Liver (tissue), 8 donors: ENCODE measurements at regions not wholly inside any gene's neighbourhood (a gene's known extent, or its start where the extent isn't known, plus 50 kb on each side); places are given as distances from the start of the nearest gene placed in this dataset.

Experiments
- DNase-seq: peaks from one replicate; pipeline ENCODE4 v3.0.0-alpha.2; 2017; ENCODE audit warnings: low spot score
- H3K27ac ChIP-seq, 2 donors: one replicate each; pipeline ENCODE4 v1.7.0; 2013; ENCODE audit warnings: inconsistent platforms in 2 of 2, low read length in 2 of 2, control low read depth in 1 of 2, low read depth in 1 of 2, mild to moderate bottlenecking in 1 of 2
- H3K27me3 ChIP-seq, 4 donors: one replicate each; pipeline versions ENCODE4 v1.6.1 to v1.7.0; 2013; ENCODE audit warnings: low read length in 3 of 4, inconsistent platforms in 1 of 4, mild to moderate bottlenecking in 1 of 4, moderate library complexity in 1 of 4; ENCODE audit not compliant: control insufficient read depth in 4 of 4, insufficient read depth in 4 of 4
- H3K36me3 ChIP-seq, 4 donors: one replicate each; pipeline versions ENCODE4 v1.6.1 to v1.7.0; 2013; ENCODE audit warnings: low read length in 3 of 4, mild to moderate bottlenecking in 3 of 4, low read depth in 1 of 4, moderate library complexity in 1 of 4; ENCODE audit not compliant: control insufficient read depth in 4 of 4, insufficient read depth in 3 of 4
- H3K4me1 ChIP-seq, 4 donors: one replicate each; pipeline versions ENCODE4 v1.6.1 to v1.7.0; 2013; ENCODE audit warnings: low read length in 3 of 4, mild to moderate bottlenecking in 3 of 4, moderate library complexity in 1 of 4; ENCODE audit not compliant: control insufficient read depth in 4 of 4, insufficient read depth in 4 of 4
- H3K4me3 ChIP-seq, 3 donors: one replicate each; pipeline versions ENCODE4 v1.6.1 to v1.7.0; 2013; ENCODE audit warnings: low read length in 3 of 3, control low read depth in 1 of 3, low read depth in 1 of 3, mild to moderate bottlenecking in 1 of 3
- H3K9ac ChIP-seq, 2 donors: one replicate each; pipeline ENCODE4 v1.7.0; 2013; ENCODE audit warnings: low read length in 2 of 2, mild to moderate bottlenecking in 2 of 2, moderate library complexity in 2 of 2, control low read depth in 1 of 2, low read depth in 1 of 2
- H3K9me3 ChIP-seq, 4 donors: one replicate each; pipeline versions ENCODE4 v1.6.1 to v1.7.0; 2013; ENCODE audit warnings: low read length in 3 of 4; ENCODE audit not compliant: control insufficient read depth in 4 of 4
- EGR1 ChIP-seq, 2 donors: IDR thresholded peaks; 2 replicates each; pipeline ENCODE4 v1.6.1; 2016 to 2018; ENCODE audit warnings: antibody characterized with exemption in 2 of 2, low read depth in 2 of 2
- FOXA1 ChIP-seq: IDR thresholded peaks from 2 replicates; pipeline ENCODE4 v1.6.1; 2016; ENCODE audit warnings: antibody characterized with exemption
- FOXA2 ChIP-seq: IDR thresholded peaks from 2 replicates; pipeline ENCODE4 v1.6.1; 2016; ENCODE audit warnings: antibody characterized with exemption
- GABPA ChIP-seq, 2 donors: IDR thresholded peaks in 1 of 2; conservative IDR thresholded peaks in 1 of 2; 2 replicates each; pipeline ENCODE4 v1.6.1; 2016; ENCODE audit warnings: antibody characterized with exemption in 2 of 2, mild to moderate bottlenecking in 1 of 2, moderate library complexity in 1 of 2
- HNF4A ChIP-seq, 2 donors: conservative IDR thresholded peaks; 2 replicates each; pipeline ENCODE4 v1.6.1; 2016; ENCODE audit warnings: antibody characterized with exemption in 2 of 2, mild to moderate bottlenecking in 2 of 2
- HNF4G ChIP-seq: IDR thresholded peaks from 2 replicates; pipeline ENCODE4 v1.6.1; 2016; ENCODE audit warnings: antibody characterized with exemption
- JUND ChIP-seq, 2 donors: IDR thresholded peaks; 2 replicates each; pipeline ENCODE4 v1.6.1; 2016; ENCODE audit warnings: antibody characterized with exemption in 2 of 2
- NR2F2 ChIP-seq: IDR thresholded peaks from 2 replicates; pipeline ENCODE4 v1.6.1; 2016; ENCODE audit warnings: antibody characterized with exemption
- RAD21 ChIP-seq, 2 donors: IDR thresholded peaks; 2 replicates each; pipeline ENCODE4 v1.6.1; 2016; ENCODE audit warnings: antibody characterized with exemption in 2 of 2, mild to moderate bottlenecking in 2 of 2
- REST ChIP-seq: IDR thresholded peaks from 2 replicates; pipeline ENCODE4 v1.6.1; 2016; ENCODE audit warnings: antibody characterized with exemption, mild to moderate bottlenecking
- RXRA ChIP-seq, 2 donors: IDR thresholded peaks; 2 replicates each; pipeline ENCODE4 v1.6.1; 2017 to 2018; ENCODE audit warnings: antibody characterized with exemption in 2 of 2, mild to moderate bottlenecking in 1 of 2
- SP1 ChIP-seq: IDR thresholded peaks from 2 replicates; pipeline ENCODE4 v1.6.1; 2018; ENCODE audit warnings: antibody characterized with exemption, mild to moderate bottlenecking
- TAF1 ChIP-seq: conservative IDR thresholded peaks from 2 replicates; pipeline ENCODE4 v1.6.1; 2016; ENCODE audit warnings: antibody characterized with exemption, mild to moderate bottlenecking
- YY1 ChIP-seq: IDR thresholded peaks from 2 replicates; pipeline ENCODE4 v1.6.1; 2016; ENCODE audit warnings: antibody characterized with exemption, mild to moderate bottlenecking
- WGBS: extraction: QIAGEN DNeasy Blood & Tissue Kit; methylation state at CpG from one replicate; pipeline ENCODE4 v1.1.7; 2013; 5-methylcytosine and 5-hydroxymethylcytosine counted together
- TF ChIP-seq, protein P1 (sequence below): IDR thresholded peaks from 2 replicates; pipeline ENCODE4 v1.6.1; 2016; ENCODE audit warnings: antibody characterized with exemption
- TF ChIP-seq, protein P2 (sequence below): fragments of 150-350 bp; IDR thresholded peaks from 2 replicates; pipeline ENCODE4 v1.5.1; 2017; ENCODE audit warnings: improper control_type of control experiment, low read depth, low read length; ENCODE audit not compliant: missing input control
- TF ChIP-seq, protein P3 (sequence below): IDR thresholded peaks from 2 replicates; pipeline ENCODE4 v1.6.1; 2016; ENCODE audit warnings: antibody characterized with exemption
- donor health status: healthy.
- donor health status: healthy.
- donor health status: healthy.
- donor health status: healthy.
- donor health status: healthy.

DNA sequence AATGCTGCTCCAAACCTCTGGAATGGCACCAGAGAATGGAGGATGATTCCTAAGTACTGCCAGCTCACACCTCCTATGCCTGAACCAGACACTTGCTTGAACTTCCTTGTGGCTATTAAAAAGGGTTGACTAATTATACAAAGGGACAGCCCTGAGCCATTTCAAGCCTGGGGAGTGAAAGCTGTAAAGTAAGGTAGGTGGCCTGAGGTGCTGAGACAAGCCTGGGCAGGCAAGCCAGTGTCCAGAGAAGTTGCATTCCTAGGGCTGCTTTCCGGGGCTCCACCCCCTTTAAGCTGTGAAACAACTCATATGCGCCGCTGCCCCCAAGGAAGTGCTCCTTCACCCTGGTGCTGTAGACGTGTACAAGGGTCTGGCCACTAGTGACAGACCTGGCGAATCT lies 79.9 kb upstream of the SLC1A3 start:
- Histone ChIP-seq H3K9ac (no peak overlapping the region), H3K4me3 (no peak overlapping the region), H3K27me3 (peaks cover 0 to 5% (median 0%) of the 10 kb centered on the region in 4 donors), H3K36me3 (no peaks in the 10 kb centered on the region), H3K27ac (no peak overlapping the region), H3K4me1 (no peaks in the 10 kb centered on the region), H3K9me3 (no peaks in the 10 kb centered on the region)
- 94% methylated on average over 5 of the region's 5 CpGs for WGBS
- no peak for DNase-seq
- TF ChIP-seq NR2F2 (no peak), RAD21 (IDR thresholded peaks at IDR 0.05) (no peak), REST (no peak), RXRA (IDR thresholded peaks at IDR 0.05) (no peak), SP1 (no peak), TAF1 (no peak), FOXA1 (no peak), HNF4G (no peak)
- TF ChIP-seq, protein P1, sequence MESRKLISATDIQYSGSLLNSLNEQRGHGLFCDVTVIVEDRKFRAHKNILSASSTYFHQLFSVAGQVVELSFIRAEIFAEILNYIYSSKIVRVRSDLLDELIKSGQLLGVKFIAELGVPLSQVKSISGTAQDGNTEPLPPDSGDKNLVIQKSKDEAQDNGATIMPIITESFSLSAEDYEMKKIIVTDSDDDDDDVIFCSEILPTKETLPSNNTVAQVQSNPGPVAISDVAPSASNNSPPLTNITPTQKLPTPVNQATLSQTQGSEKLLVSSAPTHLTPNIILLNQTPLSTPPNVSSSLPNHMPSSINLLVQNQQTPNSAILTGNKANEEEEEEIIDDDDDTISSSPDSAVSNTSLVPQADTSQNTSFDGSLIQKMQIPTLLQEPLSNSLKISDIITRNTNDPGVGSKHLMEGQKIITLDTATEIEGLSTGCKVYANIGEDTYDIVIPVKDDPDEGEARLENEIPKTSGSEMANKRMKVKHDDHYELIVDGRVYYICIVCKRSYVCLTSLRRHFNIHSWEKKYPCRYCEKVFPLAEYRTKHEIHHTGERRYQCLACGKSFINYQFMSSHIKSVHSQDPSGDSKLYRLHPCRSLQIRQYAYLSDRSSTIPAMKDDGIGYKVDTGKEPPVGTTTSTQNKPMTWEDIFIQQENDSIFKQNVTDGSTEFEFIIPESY, result no peak
- TF ChIP-seq, protein P2, sequence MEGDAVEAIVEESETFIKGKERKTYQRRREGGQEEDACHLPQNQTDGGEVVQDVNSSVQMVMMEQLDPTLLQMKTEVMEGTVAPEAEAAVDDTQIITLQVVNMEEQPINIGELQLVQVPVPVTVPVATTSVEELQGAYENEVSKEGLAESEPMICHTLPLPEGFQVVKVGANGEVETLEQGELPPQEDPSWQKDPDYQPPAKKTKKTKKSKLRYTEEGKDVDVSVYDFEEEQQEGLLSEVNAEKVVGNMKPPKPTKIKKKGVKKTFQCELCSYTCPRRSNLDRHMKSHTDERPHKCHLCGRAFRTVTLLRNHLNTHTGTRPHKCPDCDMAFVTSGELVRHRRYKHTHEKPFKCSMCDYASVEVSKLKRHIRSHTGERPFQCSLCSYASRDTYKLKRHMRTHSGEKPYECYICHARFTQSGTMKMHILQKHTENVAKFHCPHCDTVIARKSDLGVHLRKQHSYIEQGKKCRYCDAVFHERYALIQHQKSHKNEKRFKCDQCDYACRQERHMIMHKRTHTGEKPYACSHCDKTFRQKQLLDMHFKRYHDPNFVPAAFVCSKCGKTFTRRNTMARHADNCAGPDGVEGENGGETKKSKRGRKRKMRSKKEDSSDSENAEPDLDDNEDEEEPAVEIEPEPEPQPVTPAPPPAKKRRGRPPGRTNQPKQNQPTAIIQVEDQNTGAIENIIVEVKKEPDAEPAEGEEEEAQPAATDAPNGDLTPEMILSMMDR, result no peak

GRCh38 chr5:36528588-36528987 lies 77.8 kb upstream of the SLC1A3 start:
- TF ChIP-seq REST, result no peak
- TF ChIP-seq HNF4A (conservative IDR thresholded peaks at IDR 0.05), result no peak
- no peak for TF ChIP-seq TAF1
- no peak for TF ChIP-seq FOXA2
- TF ChIP-seq SP1, result no peak
- TF ChIP-seq, protein P2, result no peak
- TF ChIP-seq YY1, result no peak
- no peak for TF ChIP-seq EGR1 (IDR thresholded peaks at IDR 0.05; ENCODE audit: low read depth in 2 of 2)
- no peak for TF ChIP-seq FOXA1
- TF ChIP-seq NR2F2, result no peak
- TF ChIP-seq GABPA (IDR thresholded peaks at IDR 0.05 in 1 of 2, conservative IDR thresholded peaks at IDR 0.05 in 1 of 2), result no peak
- no peak for TF ChIP-seq JUND (IDR thresholded peaks at IDR 0.05)
- TF ChIP-seq, protein P3, sequence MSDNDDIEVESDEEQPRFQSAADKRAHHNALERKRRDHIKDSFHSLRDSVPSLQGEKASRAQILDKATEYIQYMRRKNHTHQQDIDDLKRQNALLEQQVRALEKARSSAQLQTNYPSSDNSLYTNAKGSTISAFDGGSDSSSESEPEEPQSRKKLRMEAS, result no peak
- TF ChIP-seq, protein P1, result no peak
- 58% methylated on average over 6 of the region's 6 CpGs for WGBS
- H3K27ac ChIP-seq, result no peak overlapping the region
- no peaks in the 10 kb centered on the region for H3K4me1 ChIP-seq
- no peak for DNase-seq
- H3K9ac ChIP-seq, result no peak overlapping the region
- no peak overlapping the region for H3K4me3 ChIP-seq
- no peaks in the 10 kb centered on the region for H3K36me3 ChIP-seq
- H3K27me3 ChIP-seq, result peaks cover 0 to 5% (median 0%) of the 10 kb centered on the region in 4 donors
- no peaks in the 10 kb centered on the region for H3K9me3 ChIP-seq
